HepG2 (cell line): ENCODE measurements at regions not wholly inside any gene's neighbourhood (a gene's known extent, or its start where the extent isn't known, plus 50 kb on each side); places are given as distances from the start of the nearest gene placed in this dataset.

Experiments used
- CEBPB ChIP-seq: IDR thresholded peaks from 2 replicates; pipeline ENCODE4 v1.6.1; 2011; ENCODE audit warnings: low read depth, low read length, improper control_type of control experiment, borderline replicate concordance
- GABPA ChIP-seq, 2 experiments: IDR thresholded peaks; 2 replicates each; pipeline ENCODE4 v1.6.1; 2011 to 2016; ENCODE audit warnings: low read depth in 2 of 2, low read length in 1 of 2, missing biosample characterization in 1 of 2, missing genetic modification characterization in 1 of 2
- LCORL ChIP-seq, 2 experiments: fragments of 450-650 bp in 1 of 2; sonication (generic) in 1 of 2; formaldehyde crosslinking in 1 of 2; IDR thresholded peaks; 2 replicates each; pipeline versions ENCODE4 v1.5.0 to v1.6.1; 2017 to 2020; ENCODE audit warnings: antibody characterized with exemption in 1 of 2, missing genetic modification reagents in 1 of 2
- NFYC ChIP-seq: IDR thresholded peaks from 2 replicates; pipeline ENCODE4 v1.6.1; 2016; ENCODE audit warnings: missing genetic modification reagents, missing compliant biosample characterization
- SALL1 ChIP-seq: sonication (generic); formaldehyde crosslinking; IDR thresholded peaks from 2 replicates; pipeline ENCODE4 v1.8.0; 2022; ENCODE audit warnings: mild to moderate bottlenecking, missing genetic modification reagents
- SKI ChIP-seq: fragments of 450-650 bp; IDR thresholded peaks from one replicate; pipeline ENCODE4 v1.6.1; 2018; ENCODE audit warnings: mild to moderate bottlenecking; ENCODE audit not compliant: partially characterized antibody
- SMAD3 ChIP-seq: sonication (generic); formaldehyde crosslinking; IDR thresholded peaks from 2 replicates; pipeline ENCODE4 v1.4.0; 2020; ENCODE audit warnings: missing genetic modification reagents
- TEAD3 ChIP-seq: optimal IDR thresholded peaks from 2 replicates; pipeline ENCODE3; 2016; ENCODE audit warnings: borderline replicate concordance
- U2AF2 ChIP-seq: fragments of 200-400 bp; formaldehyde crosslinking; IDR thresholded peaks from 2 replicates; pipeline ENCODE4 v1.6.1; 2017; ENCODE audit warnings: low read depth, mild to moderate bottlenecking, low read length
- TF ChIP-seq, protein P1 (sequence below): sonication (generic); formaldehyde crosslinking; IDR thresholded peaks from 2 replicates; pipeline ENCODE4 v1.4.0; 2020; ENCODE audit warnings: missing genetic modification reagents, mild to moderate bottlenecking, borderline replicate concordance
- TF ChIP-seq, protein P2 (sequence below): sonication (generic); formaldehyde crosslinking; IDR thresholded peaks from 2 replicates; pipeline ENCODE4 v1.4.0; 2020; ENCODE audit warnings: missing genetic modification reagents

- TF ChIP-seq, protein P1, sequence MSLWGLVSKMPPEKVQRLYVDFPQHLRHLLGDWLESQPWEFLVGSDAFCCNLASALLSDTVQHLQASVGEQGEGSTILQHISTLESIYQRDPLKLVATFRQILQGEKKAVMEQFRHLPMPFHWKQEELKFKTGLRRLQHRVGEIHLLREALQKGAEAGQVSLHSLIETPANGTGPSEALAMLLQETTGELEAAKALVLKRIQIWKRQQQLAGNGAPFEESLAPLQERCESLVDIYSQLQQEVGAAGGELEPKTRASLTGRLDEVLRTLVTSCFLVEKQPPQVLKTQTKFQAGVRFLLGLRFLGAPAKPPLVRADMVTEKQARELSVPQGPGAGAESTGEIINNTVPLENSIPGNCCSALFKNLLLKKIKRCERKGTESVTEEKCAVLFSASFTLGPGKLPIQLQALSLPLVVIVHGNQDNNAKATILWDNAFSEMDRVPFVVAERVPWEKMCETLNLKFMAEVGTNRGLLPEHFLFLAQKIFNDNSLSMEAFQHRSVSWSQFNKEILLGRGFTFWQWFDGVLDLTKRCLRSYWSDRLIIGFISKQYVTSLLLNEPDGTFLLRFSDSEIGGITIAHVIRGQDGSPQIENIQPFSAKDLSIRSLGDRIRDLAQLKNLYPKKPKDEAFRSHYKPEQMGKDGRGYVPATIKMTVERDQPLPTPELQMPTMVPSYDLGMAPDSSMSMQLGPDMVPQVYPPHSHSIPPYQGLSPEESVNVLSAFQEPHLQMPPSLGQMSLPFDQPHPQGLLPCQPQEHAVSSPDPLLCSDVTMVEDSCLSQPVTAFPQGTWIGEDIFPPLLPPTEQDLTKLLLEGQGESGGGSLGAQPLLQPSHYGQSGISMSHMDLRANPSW (CRISPR knock-in tag) = no peak
- TF ChIP-seq LCORL (IDR thresholded peaks at IDR 0.05) (no peak), LCORL (CRISPR knock-in tag; IDR thresholded peaks at IDR 0.05) (peak; percentile 61; the same call in 1 of the 2 replicates), SKI (peak; percentile 65), CEBPB (peak; percentile 77; the same call in 1 of the 2 replicates), U2AF2 (no peak), SALL1 (CRISPR knock-in tag) (peak; percentile 47; the same call in 1 of the 2 replicates), TEAD3 (peak; percentile 99), GABPA (IDR thresholded peaks at IDR 0.05; ENCODE audit: low read depth, low read length) (no peak), GABPA (CRISPR knock-in tag; IDR thresholded peaks at IDR 0.05; ENCODE audit: low read depth) (no peak), SMAD3 (CRISPR knock-in tag) (no peak), NFYC (CRISPR knock-in tag) (no peak)
- TF ChIP-seq, protein P2, sequence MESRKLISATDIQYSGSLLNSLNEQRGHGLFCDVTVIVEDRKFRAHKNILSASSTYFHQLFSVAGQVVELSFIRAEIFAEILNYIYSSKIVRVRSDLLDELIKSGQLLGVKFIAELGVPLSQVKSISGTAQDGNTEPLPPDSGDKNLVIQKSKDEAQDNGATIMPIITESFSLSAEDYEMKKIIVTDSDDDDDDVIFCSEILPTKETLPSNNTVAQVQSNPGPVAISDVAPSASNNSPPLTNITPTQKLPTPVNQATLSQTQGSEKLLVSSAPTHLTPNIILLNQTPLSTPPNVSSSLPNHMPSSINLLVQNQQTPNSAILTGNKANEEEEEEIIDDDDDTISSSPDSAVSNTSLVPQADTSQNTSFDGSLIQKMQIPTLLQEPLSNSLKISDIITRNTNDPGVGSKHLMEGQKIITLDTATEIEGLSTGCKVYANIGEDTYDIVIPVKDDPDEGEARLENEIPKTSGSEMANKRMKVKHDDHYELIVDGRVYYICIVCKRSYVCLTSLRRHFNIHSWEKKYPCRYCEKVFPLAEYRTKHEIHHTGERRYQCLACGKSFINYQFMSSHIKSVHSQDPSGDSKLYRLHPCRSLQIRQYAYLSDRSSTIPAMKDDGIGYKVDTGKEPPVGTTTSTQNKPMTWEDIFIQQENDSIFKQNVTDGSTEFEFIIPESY (CRISPR knock-in tag) = no peak
Measured at GRCh38 chr7:46145412-46145811, 224.3 kb upstream of the IGFBP3 start (continued).
